HCT116 (cell line): ENCODE measurements at regions not wholly inside any gene's neighbourhood (a gene's known extent, or its start where the extent isn't known, plus 50 kb on each side); places are given as distances from the start of the nearest gene placed in this dataset.

Experiments
- ATAC-seq: fragments of 200-7000 bp; cut with Tn5 transposase; 2 replicates; pipeline ENCODE4 v1.9.1; 2020; ENCODE audit warnings: mild to moderate bottlenecking, moderate library complexity
- BruUV-seq: library from RNA; stranded (reverse); fragments of 400-500 nt; replicated peaks from 2 replicates; lab custom pipeline; 2021; lab: Mats Ljungman, UMichigan
- CTCF ChIA-PET: fragments of 300-600 bp; sonication (Branson Sonifier 250); formaldehyde crosslinking; loops from one replicate; lab custom pipeline; 2021; ENCODE audit warnings: antibody characterized with exemption; lab: Charles Lee
- POLR2A ChIA-PET: fragments of 300-600, 350-600 bp; sonication (Branson Sonifier 250); formaldehyde crosslinking; loops from one replicate; lab custom pipeline; 2021; ENCODE audit warnings: antibody characterized with exemption; lab: Charles Lee
- RAD21 ChIA-PET, 2 experiments: fragments of 300-600 bp; sonication (Branson Sonifier 250); formaldehyde crosslinking; loops; one replicate each; lab custom pipeline; 2023; ENCODE audit warnings: low total read pairs in 2 of 2; ENCODE audit not compliant: uncharacterized antibody in 2 of 2, unreplicated experiment in 2 of 2, low non-redundant PET in 1 of 2; lab: Charles Lee
- DNase-seq: peaks from one replicate; pipeline ENCODE4 v3.0.0-alpha.2; 2010; ENCODE audit warnings: low read depth, low spot score
- H2AFZ ChIP-seq: fragments of 200-600 bp; shearing (Covaris generic), sonication (generic); 2 replicates; pipeline ENCODE4 v1.6.1; 2017; ENCODE audit warnings: low read depth, mixed run types, mixed read lengths, antibody characterized with exemption, low read length; ENCODE audit not compliant: poor library complexity, severe bottlenecking
- H3K27ac ChIP-seq: 2 replicates; pipeline ENCODE4 v1.5.1; 2012; ENCODE audit warnings: low read depth, low read length
- H3K27me3 ChIP-seq: fragments of 200-600 bp; sonication (generic); 2 replicates; pipeline ENCODE4 v1.6.1; 2016; ENCODE audit warnings: mixed run types, low read length, mixed read lengths; ENCODE audit not compliant: insufficient read depth
- H3K36me3 ChIP-seq, 2 experiments: fragments of 200-500 bp in 1 of 2; fragments of 200-600 bp in 1 of 2; sonication (Bioruptor generic) in 1 of 2; sonication (generic) in 1 of 2; 2 replicates each; pipeline versions ENCODE4 v1.5.1 to v1.6.1; 2014 to 2016; ENCODE audit warnings: low read length in 2 of 2, inconsistent platforms in 1 of 2, mixed read lengths in 1 of 2, mixed run types in 1 of 2; ENCODE audit not compliant: insufficient read depth in 2 of 2, control insufficient read depth in 1 of 2
- H3K4me1 ChIP-seq, 2 experiments: fragments of 200-600 bp in 1 of 2; sonication (generic) in 1 of 2; 2 replicates each; pipeline versions ENCODE4 v1.5.1 to v1.6.1; 2012 to 2017; ENCODE audit warnings: low read length in 2 of 2, inconsistent platforms in 1 of 2, mild to moderate bottlenecking in 1 of 2, mixed read lengths in 1 of 2, mixed run types in 1 of 2, moderate library complexity in 1 of 2; ENCODE audit not compliant: insufficient read depth in 2 of 2, control insufficient read depth in 1 of 2
- H3K4me2 ChIP-seq: fragments of 200-600 bp; sonication (generic); 2 replicates; pipeline ENCODE4 v1.6.1; 2017; ENCODE audit warnings: mixed run types, low read length, mixed read lengths
- H3K4me3 ChIP-seq, 2 experiments: fragments of 200-600 bp in 1 of 2; sonication (generic) in 1 of 2; replicated peaks in 1 of 2; 2 replicates each; pipeline ENCODE4 v1.5.1; 2011 to 2016; ENCODE audit warnings: low read length in 2 of 2, control low read depth in 1 of 2, low read depth in 1 of 2, mild to moderate bottlenecking in 1 of 2, mixed read lengths in 1 of 2, mixed run types in 1 of 2
- H3K79me2 ChIP-seq: fragments of 200-600 bp; sonication (generic); 2 replicates; pipeline ENCODE4 v1.6.1; 2017; ENCODE audit warnings: mild to moderate bottlenecking, mixed run types, low read length, moderate library complexity, mixed read lengths; ENCODE audit not compliant: insufficient read depth
- H3K9ac ChIP-seq: fragments of 200-600 bp; sonication (generic); 2 replicates; pipeline ENCODE4 v1.6.1; 2016; ENCODE audit warnings: low read length, mixed read lengths
- H3K9me2 ChIP-seq: fragments of 200-600 bp; sonication (generic), shearing (Covaris generic); 2 replicates; pipeline ENCODE4 v1.6.1; 2017; ENCODE audit warnings: mixed run types, mild to moderate bottlenecking, moderate library complexity; ENCODE audit not compliant: insufficient read depth
- H3K9me3 ChIP-seq, 2 experiments: fragments of 200-500 bp in 1 of 2; fragments of 200-600 bp in 1 of 2; sonication (Bioruptor generic) in 1 of 2; sonication (generic) in 1 of 2; 2 replicates each; pipeline ENCODE4 v1.6.1; 2014 to 2017; ENCODE audit warnings: low read length in 2 of 2, mixed read lengths in 2 of 2, inconsistent platforms in 1 of 2, low read depth in 1 of 2, mild to moderate bottlenecking in 1 of 2, mixed run types in 1 of 2, moderate library complexity in 1 of 2; ENCODE audit not compliant: control insufficient read depth in 1 of 2, insufficient read depth in 1 of 2
- H4K20me1 ChIP-seq: fragments of 200-600 bp; sonication (generic), shearing (Covaris generic); 2 replicates; pipeline ENCODE4 v1.6.1; 2017; ENCODE audit warnings: mixed run types, mild to moderate bottlenecking, moderate library complexity; ENCODE audit not compliant: insufficient read depth
- ATF3 ChIP-seq: IDR thresholded peaks from 2 replicates; pipeline ENCODE4 v1.6.1; 2012
- CBX3 ChIP-seq: IDR thresholded peaks from 2 replicates; pipeline ENCODE4 v1.6.1; 2012; ENCODE audit warnings: low read depth
- CEBPB ChIP-seq: IDR thresholded peaks from 2 replicates; pipeline ENCODE4 v1.6.1; 2012; ENCODE audit warnings: low read depth
- EGR1 ChIP-seq: IDR thresholded peaks from 2 replicates; pipeline ENCODE4 v1.6.1; 2012; ENCODE audit warnings: low read depth
- EZH2phosphoT487 ChIP-seq: fragments of 200-600 bp; IDR thresholded peaks from 2 replicates; pipeline ENCODE4 v1.6.1; 2018; ENCODE audit warnings: antibody characterized with exemption, borderline replicate concordance
- FOSL1 ChIP-seq: IDR thresholded peaks from 2 replicates; pipeline ENCODE4 v1.6.1; 2012; ENCODE audit warnings: low read depth
- JUND ChIP-seq: IDR thresholded peaks from 2 replicates; pipeline ENCODE4 v1.6.1; 2012
- MAX ChIP-seq: IDR thresholded peaks from 2 replicates; pipeline ENCODE4 v1.6.1; 2012
- POLR2AphosphoS5 ChIP-seq: IDR thresholded peaks from 2 replicates; pipeline ENCODE4 v1.6.1; 2011; ENCODE audit warnings: mild to moderate bottlenecking, low read depth, low read length, moderate library complexity
- REST ChIP-seq: IDR thresholded peaks from 2 replicates; pipeline ENCODE4 v1.6.1; 2012; ENCODE audit warnings: low read depth
- SIN3A ChIP-seq: IDR thresholded peaks from 2 replicates; pipeline ENCODE4 v1.6.1; 2012; ENCODE audit warnings: low read depth
- SP1 ChIP-seq: IDR thresholded peaks from 2 replicates; pipeline ENCODE4 v1.6.1; 2012; ENCODE audit warnings: low read depth
- SRF ChIP-seq: IDR thresholded peaks from 2 replicates; pipeline ENCODE4 v1.6.1; 2012; ENCODE audit warnings: low read depth
- TCF7L2 ChIP-seq: IDR thresholded peaks from 2 replicates; pipeline ENCODE4 v1.7.0; 2011; ENCODE audit warnings: borderline replicate concordance, inconsistent platforms; ENCODE audit not compliant: insufficient read depth, insufficient read length; ENCODE audit errors: extremely low read depth
- YY1 ChIP-seq: IDR thresholded peaks from 2 replicates; pipeline ENCODE4 v1.6.1; 2011; ENCODE audit warnings: low read length, low read depth, moderate library complexity, mild to moderate bottlenecking; ENCODE audit not compliant: insufficient replicate concordance; ENCODE audit errors: extremely low read depth
- ZBTB33 ChIP-seq: IDR thresholded peaks from 2 replicates; pipeline ENCODE4 v1.6.1; 2011; ENCODE audit warnings: mild to moderate bottlenecking, low read length, moderate library complexity; ENCODE audit not compliant: insufficient replicate concordance; ENCODE audit errors: extremely low read depth
- ZFX ChIP-seq: fragments of 450-650 bp; IDR thresholded peaks from 2 replicates; pipeline ENCODE4 v1.6.1; 2017
- ZNF274 ChIP-seq: fragments of 200-500 bp; sonication (Bioruptor generic); IDR thresholded peaks from 2 replicates; pipeline ENCODE4 v1.6.1; 2014; ENCODE audit warnings: mild to moderate bottlenecking, low read depth, low read length, inconsistent platforms
- intact Hi-C: fragments of 100-400 bp; cut with micrococcal nuclease; formaldehyde crosslinking; loops from 2 replicates; pipeline ENCODE4 v1.10.0; 2022

GRCh38 chr12:131260251-131260905 lies 306.7 kb downstream of the ADGRD1 start (continued):
- no peak for TF ChIP-seq ZBTB33
- TF ChIP-seq EGR1 = no peak
- no peak for TF ChIP-seq JUND
- TF ChIP-seq EZH2phosphoT487 = no peak
- no peak for TF ChIP-seq MAX
- TF ChIP-seq YY1 = no peak
- TF ChIP-seq TCF7L2 = no peak
- no peak for TF ChIP-seq SIN3A
- no peak for TF ChIP-seq ZNF274
- no peak for TF ChIP-seq FOSL1

- Histone ChIP-seq H3K36me3 (no peaks in the 10 kb centered on the region), H2AFZ (no peak overlapping the region), H3K79me2 (no peaks in the 10 kb centered on the region), H3K27ac (no peak overlapping the region), H3K9me2 (no peaks in the 10 kb centered on the region), H3K9ac (no peak overlapping the region), H3K4me1 (no peaks in the 10 kb centered on the region; a peak in 2 of 4 replicates), H4K20me1 (no peaks in the 10 kb centered on the region), H3K27me3 (peaks cover 7% of the 10 kb centered on the region), H3K4me3 (no peak overlapping the region), H3K9me3 (no peaks in the 10 kb centered on the region), H3K4me2 (no peak overlapping the region)
- DNase-seq (no peak), ATAC-seq (no peak)
- ChIA-PET POLR2A (no interaction called here), RAD21 (no interaction called here), CTCF (no interaction called here)
- no TSS peak for BruUV-seq
- TF ChIP-seq CBX3 = no peak
- TF ChIP-seq ATF3 = no peak
- no peak for TF ChIP-seq POLR2AphosphoS5
- TF ChIP-seq REST = no peak
- no peak for TF ChIP-seq ZFX
- no peak for TF ChIP-seq SP1
- no peak for TF ChIP-seq YY1
- no peak for TF ChIP-seq MAX
- TF ChIP-seq CEBPB = no peak
- TF ChIP-seq EGR1 = no peak
- TF ChIP-seq SRF = no peak
- intact Hi-C loops = no loop called here
Measured at GRCh38 chr12:131260954-131261353, 307.2 kb downstream of the ADGRD1 start.
